GM19324 (cell line): ENCODE measurements at regions not wholly inside any gene's neighbourhood (a gene's known extent, or its start where the extent isn't known, plus 50 kb on each side); places are given as distances from the start of the nearest gene placed in this dataset.

Source experiments
- ATAC-seq: cut with Tn5 transposase; IDR thresholded peaks from one replicate; pipeline ENCODE4 v1.9.1; 2021; ENCODE audit warnings: mild to moderate bottlenecking, moderate library complexity; ENCODE audit not compliant: unreplicated experiment, low FRiP score

- ATAC-seq: no peak
Measured at GRCh38 chr4:36775544-36775943, 469.0 kb upstream of the NWD2 start.

DNA sequence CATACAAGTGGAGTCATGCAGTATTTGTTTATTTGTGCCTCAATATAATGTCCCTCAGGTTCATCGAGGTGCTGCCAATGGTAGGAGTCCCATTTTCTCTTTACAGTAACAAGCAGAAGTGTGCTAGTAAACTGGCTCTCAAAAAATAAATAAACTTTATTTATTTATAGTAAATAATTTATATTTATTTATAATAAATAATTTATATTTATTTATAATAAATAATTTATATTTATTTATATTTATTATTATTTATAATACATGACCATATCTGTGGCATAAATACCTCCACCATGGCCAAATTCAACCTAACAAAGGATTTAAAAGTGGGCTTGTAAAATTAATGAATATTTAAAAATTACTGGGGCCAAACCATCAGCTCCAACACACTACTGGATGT lies 464.9 kb upstream of the NWD2 start:
- ATAC-seq: no peak

DNA sequence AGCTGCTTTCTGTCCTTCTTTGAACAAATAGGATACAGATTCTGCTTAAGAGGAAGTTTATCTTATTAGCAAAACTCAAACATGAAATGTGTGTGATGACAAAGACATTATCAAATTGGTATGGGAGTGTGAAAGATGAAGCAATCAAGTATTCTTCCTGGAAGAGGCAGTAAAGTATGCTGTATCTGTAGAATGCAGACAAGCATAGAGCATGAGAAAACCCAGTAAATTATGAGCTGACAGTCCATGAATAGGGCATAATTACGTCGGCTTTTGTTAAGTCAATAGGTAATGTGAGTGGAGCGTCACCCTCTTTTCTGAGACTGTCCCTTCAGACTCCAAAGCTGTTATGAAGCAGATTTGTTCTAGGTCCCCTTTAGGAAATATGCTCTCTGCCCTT lies 458.6 kb upstream of the NWD2 start:
- no peak for ATAC-seq

- ATAC-seq: no peak
Measured at GRCh38 chr4:36786519-36786918, 458.0 kb upstream of the NWD2 start.

GRCh38 chr4:36794716-36795115 lies 449.8 kb upstream of the NWD2 start:
- no peak for ATAC-seq

GRCh38 chr4:36812149-36812548 lies 432.4 kb upstream of the NWD2 start:
- no peak for ATAC-seq

DNA sequence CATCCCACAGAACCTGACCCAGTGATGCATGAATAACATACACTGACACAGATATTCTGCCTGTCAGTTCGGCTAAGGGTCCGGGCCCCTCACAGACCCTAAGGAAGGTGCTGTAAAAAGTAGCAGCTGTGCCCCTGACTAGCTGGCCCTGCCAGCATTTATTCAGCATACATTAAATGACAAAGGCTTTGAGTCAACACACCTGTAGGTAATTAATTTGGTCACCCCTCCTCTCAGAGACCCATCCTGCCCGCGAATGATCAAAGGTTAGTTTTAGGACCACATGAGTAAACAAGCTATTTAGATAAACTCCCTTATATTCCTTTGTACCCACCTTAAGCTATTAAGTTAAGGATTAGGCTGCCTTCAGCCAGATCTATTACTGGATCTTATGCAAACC lies 429.0 kb upstream of the NWD2 start:
- ATAC-seq: no peak

GRCh38 chr4:36823199-36823967 lies 421.2 kb upstream of the NWD2 start:
- ATAC-seq: no peak

DNA sequence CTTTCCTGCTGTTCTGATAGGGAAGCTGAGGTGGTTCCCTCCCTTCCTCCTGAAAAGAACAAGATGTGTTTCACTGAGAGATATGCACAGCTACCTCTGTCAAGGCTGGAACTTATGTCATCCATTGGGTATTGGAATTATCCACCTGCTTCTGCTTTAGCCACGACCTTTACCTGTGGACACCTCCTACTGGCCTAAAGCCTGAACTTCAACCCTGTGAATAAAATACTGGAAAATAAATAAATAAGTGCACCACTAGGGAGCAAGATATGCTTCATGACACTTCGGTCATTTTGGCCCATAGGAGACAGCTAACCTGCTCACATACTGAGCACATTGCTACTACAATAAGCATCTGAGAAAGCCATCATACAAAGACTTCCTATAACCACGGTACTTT lies 419.9 kb upstream of the NWD2 start:
- ATAC-seq: no peak

DNA sequence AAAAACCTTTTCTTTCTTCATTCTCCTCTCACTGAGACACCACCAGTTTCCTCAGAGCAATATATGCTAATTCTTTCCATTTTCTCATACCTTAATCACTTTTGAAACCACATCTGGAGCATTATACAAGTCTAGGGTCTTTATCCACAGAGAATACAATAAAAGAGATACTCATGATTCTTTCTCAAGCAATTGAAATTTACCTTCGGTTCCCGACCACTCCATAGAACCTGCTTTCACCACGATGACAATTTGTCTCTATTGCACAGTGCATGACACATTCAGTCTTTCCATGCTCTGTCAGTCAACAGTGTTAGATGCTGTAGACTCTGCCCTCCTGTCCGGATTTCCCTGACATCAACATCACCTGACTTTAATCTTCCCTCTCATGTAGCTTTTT lies 409.3 kb upstream of the NWD2 start:
- ATAC-seq: no peak

DNA sequence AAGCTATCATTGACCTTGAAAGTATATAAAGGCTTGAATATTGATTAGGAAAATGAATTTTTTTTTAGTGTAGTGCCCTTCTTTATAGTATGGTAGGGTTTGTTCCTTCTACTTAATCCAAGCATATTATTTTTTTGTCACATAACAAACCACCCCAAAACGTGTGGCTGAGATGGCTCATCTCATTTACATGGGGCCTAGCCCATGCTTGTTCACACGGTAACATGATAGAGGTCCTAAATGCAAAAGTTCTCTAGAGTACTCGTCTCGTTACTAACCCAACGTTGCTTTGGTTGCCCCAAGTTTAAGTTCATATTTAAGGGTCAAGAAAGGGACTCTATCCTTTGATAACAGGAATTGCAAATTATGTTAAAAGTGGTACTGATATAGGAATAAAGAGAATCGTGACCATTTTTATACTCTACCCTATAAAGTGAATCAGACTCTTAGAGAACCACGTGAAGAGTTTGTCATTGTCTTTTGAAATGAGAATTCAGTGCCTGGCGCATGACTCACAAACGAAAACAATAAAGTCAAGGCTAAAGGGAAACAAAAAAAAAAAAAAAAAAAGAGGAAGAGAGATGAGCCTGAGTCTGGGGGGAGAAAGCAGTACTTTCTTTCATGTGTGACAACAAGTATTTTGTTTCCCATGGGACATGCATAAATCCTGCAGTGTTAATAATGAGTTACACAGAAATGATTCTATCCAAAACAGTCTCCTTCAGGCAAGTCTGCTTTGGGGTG lies 402.8 kb upstream of the NWD2 start:
- ATAC-seq: peak; percentile 68

GRCh38 chr4:36844448-36844847 lies 400.1 kb upstream of the NWD2 start:
- no peak for ATAC-seq

- no peak for ATAC-seq
Measured at GRCh38 chr4:36852856-36853255, 391.7 kb upstream of the NWD2 start.

GRCh38 chr4:36854554-36854953 lies 390.0 kb upstream of the NWD2 start:
- ATAC-seq: peak; percentile 92

- no peak for ATAC-seq
Measured at GRCh38 chr4:36863601-36864000, 380.9 kb upstream of the NWD2 start.

DNA sequence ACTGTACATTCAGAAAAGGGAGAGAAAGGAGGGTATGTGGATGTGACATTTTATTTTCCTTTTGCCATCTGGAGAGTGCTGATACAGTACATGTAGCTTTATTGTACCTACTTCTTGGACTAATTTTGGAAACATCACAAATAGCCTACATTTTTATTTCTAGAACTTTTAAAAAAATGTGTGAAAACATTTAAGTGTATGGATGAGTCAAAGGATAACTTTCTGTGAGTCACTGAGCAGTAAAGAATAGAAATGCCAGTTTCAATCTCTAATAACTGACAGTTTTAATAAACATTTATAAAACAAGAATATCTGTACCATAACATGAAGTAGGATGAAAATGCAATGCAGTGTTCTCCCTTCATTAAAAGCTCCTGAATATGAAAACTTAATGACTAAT lies 374.4 kb upstream of the NWD2 start:
- ATAC-seq: no peak

DNA sequence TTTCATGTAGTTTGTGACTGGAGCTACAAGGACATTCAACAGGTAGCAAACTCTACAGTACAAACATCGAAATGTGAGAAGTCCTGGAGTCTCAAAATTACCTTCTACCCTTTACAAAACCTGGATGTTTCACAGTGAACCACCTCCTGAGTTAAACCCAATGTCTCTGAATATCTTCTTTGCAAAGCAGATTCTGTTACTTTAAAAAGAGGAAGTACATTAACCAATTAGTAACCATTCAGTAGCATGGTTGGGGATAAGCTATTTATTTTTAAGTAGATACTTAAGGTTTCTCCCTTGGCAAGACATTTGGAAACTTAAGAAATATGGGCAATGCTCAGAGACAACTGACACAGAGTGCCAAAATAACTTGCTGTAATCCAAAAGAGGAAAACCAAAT lies 371.9 kb upstream of the NWD2 start:
- no peak for ATAC-seq

DNA sequence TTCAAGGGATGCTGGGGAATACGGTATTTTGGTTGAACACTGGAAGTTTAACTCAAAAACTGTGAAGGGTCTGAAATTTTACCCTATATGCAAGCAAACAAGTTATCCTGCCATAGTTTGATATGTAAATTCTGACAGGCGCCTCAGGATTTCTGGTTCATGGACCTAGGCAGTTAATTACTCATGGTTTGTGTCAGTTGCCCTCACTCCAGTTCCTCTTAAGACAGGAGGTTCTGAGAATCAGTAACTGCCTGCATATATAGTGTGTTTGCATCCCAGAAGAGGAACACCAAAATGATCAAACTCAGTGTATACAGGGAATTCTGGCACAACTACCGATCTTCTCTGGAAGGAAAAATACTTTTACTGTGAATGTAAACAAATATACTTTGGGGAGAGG lies 360.4 kb upstream of the NWD2 start:
- ATAC-seq: no peak

DNA sequence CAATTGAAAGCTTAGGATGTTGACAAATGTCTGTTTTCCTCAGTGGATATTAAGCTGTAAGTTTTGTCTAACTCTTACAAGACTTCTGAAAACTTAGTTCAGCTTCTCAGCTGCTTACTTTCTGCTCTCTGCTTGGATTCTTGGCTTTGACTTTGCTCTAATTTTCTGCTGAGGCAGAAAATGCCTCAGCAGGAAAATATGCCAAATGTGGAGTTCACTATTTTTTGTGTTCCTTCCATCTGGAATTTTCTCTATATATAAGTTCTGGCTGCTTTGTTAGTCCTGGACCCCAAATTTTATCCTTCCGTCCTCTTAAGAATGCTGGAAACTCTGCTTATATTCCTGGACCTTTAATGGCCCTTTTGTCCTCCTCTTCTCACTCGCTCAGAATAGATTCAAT lies 352.6 kb upstream of the NWD2 start:
- ATAC-seq: no peak

DNA sequence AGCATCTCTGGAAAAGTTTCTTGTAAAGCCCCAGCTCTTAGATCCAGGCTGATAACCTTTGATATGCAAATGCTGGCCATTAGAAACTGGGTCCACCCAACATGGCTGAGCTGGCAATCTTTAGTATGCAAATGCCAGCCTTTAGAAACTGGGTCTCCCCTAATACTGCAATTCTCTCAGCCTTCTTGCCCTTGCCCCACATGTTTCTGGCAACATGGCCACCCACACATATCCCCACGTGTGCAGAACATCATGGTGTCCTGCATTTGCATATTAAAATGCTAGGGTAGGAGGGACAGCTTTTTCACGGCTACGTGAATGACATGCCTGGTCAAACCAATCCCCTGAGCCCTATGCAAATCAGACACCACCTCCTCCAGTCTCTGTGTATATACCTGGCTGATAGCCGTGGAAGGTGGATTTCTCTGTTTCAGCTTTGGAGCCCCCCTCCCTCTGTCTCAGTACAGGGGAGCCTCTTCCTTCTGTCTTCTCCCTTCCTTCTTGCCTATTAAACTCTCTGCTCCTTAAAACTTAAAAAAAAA lies 344.0 kb upstream of the NWD2 start:
- ATAC-seq: no peak

DNA sequence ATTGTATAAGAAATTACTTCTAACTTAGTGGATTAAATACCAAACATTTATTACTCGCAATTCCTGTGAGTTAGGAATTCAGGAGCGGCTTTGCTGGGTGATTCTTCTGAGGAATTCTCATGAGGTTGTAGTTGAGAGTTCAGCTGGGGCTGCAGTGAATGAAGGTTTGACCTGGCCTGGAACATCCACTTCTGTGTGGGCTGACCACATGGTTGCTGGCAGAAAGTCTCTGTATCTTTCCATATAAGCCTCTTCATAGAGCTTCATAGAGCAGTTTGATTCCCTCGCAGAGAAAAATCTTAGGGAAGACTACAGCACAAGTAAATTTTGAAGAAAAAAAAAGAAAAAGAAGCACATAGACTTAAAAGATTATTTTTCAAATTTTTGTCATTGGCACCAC lies 339.7 kb upstream of the NWD2 start:
- ATAC-seq: no peak

DNA sequence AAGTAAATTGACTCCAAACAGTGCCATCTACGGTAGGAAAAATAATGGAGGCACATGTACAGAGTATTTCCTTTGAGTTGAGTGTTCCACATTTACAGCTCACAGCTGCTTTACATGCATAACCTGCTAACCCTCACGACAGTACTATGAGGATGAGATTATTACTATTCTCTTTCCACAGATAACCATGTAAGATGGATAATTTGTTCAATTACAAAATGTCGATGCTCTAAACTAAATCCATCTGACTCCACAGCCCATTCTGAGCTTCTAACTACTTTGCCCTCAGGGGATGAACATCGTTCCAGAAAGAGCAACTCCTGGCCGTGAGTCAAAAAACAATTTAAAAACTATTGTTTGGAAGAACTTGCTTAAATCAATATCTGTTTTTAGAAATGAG lies 330.4 kb upstream of the NWD2 start:
- no peak for ATAC-seq
